H1 (cell line): ENCODE measurements at regions not wholly inside any gene's neighbourhood (a gene's known extent, or its start where the extent isn't known, plus 50 kb on each side); places are given as distances from the start of the nearest gene placed in this dataset.

ENCODE experiments used
- FOSL1 ChIP-seq: IDR thresholded peaks from 2 replicates; pipeline ENCODE4 v1.6.1; 2011; ENCODE audit warnings: mild to moderate bottlenecking, low read depth, low read length, moderate library complexity; ENCODE audit not compliant: insufficient read depth

GRCh38 chr12:20096430-20096829 lies 271.9 kb upstream of the PDE3A start (continued):
- TF ChIP-seq FOSL1: no peak
